ENCODE measurements at regions not wholly inside any gene's neighbourhood (a gene's known extent, or its start where the extent isn't known, plus 50 kb on each side); places are given as distances from the start of the nearest gene placed in this dataset.

DNA sequence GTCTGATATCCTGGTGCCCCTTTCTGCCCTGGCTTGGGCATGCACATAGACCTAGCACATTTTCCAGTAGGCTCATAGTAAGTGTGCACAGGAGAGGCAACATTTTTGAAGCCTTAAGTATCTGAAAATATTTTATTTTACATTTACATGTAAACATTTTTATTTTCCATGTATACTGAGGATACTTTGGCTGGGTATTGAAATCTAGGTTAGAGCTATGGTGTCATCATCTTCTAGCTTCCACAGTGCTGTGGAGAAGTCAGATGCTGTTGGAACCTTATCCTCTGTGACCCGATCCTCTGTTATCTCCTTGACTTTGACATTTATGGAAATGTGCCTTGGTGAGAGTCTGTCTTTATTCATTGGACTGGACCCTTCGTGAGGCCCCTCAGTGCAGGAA is 74.1 kb downstream of the PLXNA1 start:
- TF ChIP-seq, protein P1, sequence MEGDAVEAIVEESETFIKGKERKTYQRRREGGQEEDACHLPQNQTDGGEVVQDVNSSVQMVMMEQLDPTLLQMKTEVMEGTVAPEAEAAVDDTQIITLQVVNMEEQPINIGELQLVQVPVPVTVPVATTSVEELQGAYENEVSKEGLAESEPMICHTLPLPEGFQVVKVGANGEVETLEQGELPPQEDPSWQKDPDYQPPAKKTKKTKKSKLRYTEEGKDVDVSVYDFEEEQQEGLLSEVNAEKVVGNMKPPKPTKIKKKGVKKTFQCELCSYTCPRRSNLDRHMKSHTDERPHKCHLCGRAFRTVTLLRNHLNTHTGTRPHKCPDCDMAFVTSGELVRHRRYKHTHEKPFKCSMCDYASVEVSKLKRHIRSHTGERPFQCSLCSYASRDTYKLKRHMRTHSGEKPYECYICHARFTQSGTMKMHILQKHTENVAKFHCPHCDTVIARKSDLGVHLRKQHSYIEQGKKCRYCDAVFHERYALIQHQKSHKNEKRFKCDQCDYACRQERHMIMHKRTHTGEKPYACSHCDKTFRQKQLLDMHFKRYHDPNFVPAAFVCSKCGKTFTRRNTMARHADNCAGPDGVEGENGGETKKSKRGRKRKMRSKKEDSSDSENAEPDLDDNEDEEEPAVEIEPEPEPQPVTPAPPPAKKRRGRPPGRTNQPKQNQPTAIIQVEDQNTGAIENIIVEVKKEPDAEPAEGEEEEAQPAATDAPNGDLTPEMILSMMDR (IDR thresholded peaks at IDR 0.05; ENCODE audit: low read depth, low read length), result no peak
- H3K27me3 ChIP-seq, result no peaks in the 10 kb centered on the region
- H3K9me3 ChIP-seq, result peaks cover 3% of the 10 kb centered on the region; the same call in 1 of the 2 replicates
- no peak overlapping the region for H3K4me3 ChIP-seq (ENCODE audit: low read depth, low read length)
- 0 out of 2 replicates have a peak, but pooled peaks cover 5% of the 10 kb centered on the region for H3K4me1 ChIP-seq
- no peak for DNase-seq
- no peaks in the 10 kb centered on the region for H3K36me3 ChIP-seq

GRCh38 chr3:127059072-127059471 is 76.2 kb downstream of the PLXNA1 start:
- Histone ChIP-seq H3K36me3 (no peaks in the 10 kb centered on the region), H3K27me3 (no peaks in the 10 kb centered on the region), H3K9me3 (peaks cover 3% of the 10 kb centered on the region; the same call in 1 of the 2 replicates), H3K4me3 (ENCODE audit: low read depth, low read length) (no peak overlapping the region), H3K4me1 (peaks cover 7% of the 10 kb centered on the region; the same call in 1 of the 2 replicates)
- no peak for DNase-seq
- TF ChIP-seq, protein P1 (IDR thresholded peaks at IDR 0.05; ENCODE audit: low read depth, low read length), result no peak

- Histone ChIP-seq H3K36me3 (no peaks in the 10 kb centered on the region), H3K9me3 (no peaks in the 10 kb centered on the region; the same call in 1 of the 2 replicates), H3K27me3 (no peaks in the 10 kb centered on the region), H3K4me1 (peaks cover 7% of the 10 kb centered on the region; the same call in 1 of the 2 replicates), H3K4me3 (ENCODE audit: low read depth, low read length) (no peak overlapping the region)
- TF ChIP-seq, protein P1 (IDR thresholded peaks at IDR 0.05; ENCODE audit: low read depth, low read length), result no peak
- no peak for DNase-seq
Observed at GRCh38 chr3:127061641-127062040, 78.7 kb downstream of the PLXNA1 start.

GRCh38 chr3:127062926-127063325 is 80.0 kb downstream of the PLXNA1 start:
- Histone ChIP-seq H3K36me3 (no peaks in the 10 kb centered on the region), H3K4me3 (ENCODE audit: low read depth, low read length) (no peak overlapping the region), H3K9me3 (no peaks in the 10 kb centered on the region; the same call in 1 of the 2 replicates), H3K4me1 (peaks cover 7% of the 10 kb centered on the region; the same call in 1 of the 2 replicates), H3K27me3 (no peaks in the 10 kb centered on the region)
- TF ChIP-seq, protein P1 (IDR thresholded peaks at IDR 0.05; ENCODE audit: low read depth, low read length), result no peak
- DNase-seq, result no peak

GRCh38 chr3:127063916-127064315 is 81.0 kb downstream of the PLXNA1 start:
- no peak overlapping the region for H3K4me3 ChIP-seq (ENCODE audit: low read depth, low read length)
- TF ChIP-seq, protein P1 (IDR thresholded peaks at IDR 0.05; ENCODE audit: low read depth, low read length), result no peak
- no peak for DNase-seq
- no peaks in the 10 kb centered on the region for H3K36me3 ChIP-seq
- H3K4me1 ChIP-seq, result peaks cover 7% of the 10 kb centered on the region; the same call in 1 of the 2 replicates
- H3K27me3 ChIP-seq, result no peaks in the 10 kb centered on the region
- H3K9me3 ChIP-seq, result no peaks in the 10 kb centered on the region

- no peaks in the 10 kb centered on the region for H3K9me3 ChIP-seq
- peaks cover 7% of the 10 kb centered on the region; the same call in 1 of the 2 replicates for H3K4me1 ChIP-seq
- TF ChIP-seq, protein P1 (IDR thresholded peaks at IDR 0.05; ENCODE audit: low read depth, low read length), result no peak
- no peaks in the 10 kb centered on the region for H3K27me3 ChIP-seq
- no peak overlapping the region for H3K4me3 ChIP-seq (ENCODE audit: low read depth, low read length)
- no peaks in the 10 kb centered on the region for H3K36me3 ChIP-seq
- no peak for DNase-seq
Observed at GRCh38 chr3:127064391-127065137, 81.6 kb downstream of the PLXNA1 start.

Data from BE2C (cell line).